ENCODE measurements at regions not wholly inside any gene's neighbourhood (a gene's known extent, or its start where the extent isn't known, plus 50 kb on each side); places are given as distances from the start of the nearest gene placed in this dataset.

DNA sequence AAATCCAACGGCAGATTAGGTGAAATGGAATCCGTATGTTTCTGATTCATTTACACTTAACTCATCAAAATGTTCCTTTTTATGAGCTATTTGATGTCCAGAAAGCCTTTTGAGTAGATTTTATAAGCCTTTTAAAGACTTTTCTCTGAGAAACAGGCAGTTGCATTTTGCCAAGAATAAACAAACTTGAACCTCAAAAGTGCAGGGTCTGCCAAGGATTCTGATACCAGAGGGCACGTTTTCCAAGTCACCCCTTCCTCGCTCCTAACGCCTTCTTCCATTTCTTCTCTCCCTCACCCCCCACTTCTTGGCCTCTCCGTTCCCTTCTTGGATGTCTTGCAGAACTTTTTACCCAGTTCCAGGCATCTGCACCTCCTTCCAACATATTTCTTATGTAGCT lies 200.6 kb upstream of the TBX3 start:
- DNase-seq = no peak
- in situ Hi-C loops (cut with MboI; ENCODE audit: low pct_unique_long_range_greater_than_20kb, low sequenced_read_pairs) = no loop called here

DNA sequence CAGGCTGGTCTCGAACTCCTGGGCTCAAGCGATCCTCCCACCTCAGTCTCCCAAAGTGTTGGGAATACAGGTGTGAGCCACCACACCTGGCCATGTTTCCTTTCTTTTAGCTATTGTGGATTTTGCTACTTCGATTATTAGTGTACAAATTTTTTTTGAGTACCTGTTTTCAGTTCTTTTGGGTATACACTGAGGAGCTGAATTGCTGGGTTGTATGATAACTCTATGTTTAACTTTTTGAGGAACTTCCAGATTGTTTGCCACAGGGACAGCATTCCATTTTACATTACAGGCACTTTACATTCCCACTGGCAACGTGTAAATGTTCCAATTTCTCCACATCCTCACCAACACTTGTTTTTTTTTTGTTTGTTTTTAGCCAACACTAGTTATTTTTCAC lies 198.1 kb upstream of the TBX3 start:
- in situ Hi-C loops (cut with MboI; ENCODE audit: low pct_unique_long_range_greater_than_20kb, low sequenced_read_pairs) = no loop called here
- no peak for DNase-seq

DNA sequence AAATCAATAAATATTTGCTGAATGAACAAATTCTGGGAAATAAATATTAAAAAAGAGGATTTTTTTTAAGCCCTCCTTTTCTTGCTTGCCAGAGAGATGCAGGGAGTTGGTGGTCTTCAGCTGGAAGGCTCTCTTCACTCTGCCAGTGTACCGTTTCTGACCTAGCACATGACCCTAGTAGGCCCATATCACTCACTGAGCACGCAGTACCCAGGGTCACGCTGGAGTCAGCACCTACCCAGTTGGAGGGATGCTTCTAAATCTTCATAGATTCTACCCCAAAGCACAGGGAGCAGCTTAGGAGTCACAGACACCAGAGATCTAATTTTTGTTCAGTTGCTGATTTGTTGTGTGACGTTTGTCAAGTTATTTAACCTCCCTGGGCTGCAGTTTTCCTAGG lies 195.4 kb upstream of the TBX3 start:
- in situ Hi-C loops (cut with MboI; ENCODE audit: low pct_unique_long_range_greater_than_20kb, low sequenced_read_pairs) = no loop called here
- no peak for DNase-seq

DNA sequence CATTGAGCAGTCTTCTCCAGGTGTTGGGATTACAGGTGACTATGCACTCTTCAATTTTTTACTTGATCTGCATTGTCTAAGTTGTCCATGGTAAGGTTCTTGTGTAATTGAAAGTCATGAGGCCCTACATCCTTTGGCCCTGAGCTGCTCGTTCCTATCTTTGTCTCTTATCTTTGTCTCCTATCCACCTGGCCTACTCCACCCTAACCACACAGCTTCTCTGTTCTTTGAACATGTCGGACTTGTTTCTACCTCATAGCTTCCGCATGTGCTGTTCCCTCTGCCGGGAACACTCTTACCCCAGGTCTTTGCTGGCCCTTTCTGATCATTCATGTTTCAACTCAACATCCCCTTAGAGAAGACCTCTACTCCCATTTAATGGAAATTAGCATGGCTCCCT lies 194.8 kb upstream of the TBX3 start:
- no peak for DNase-seq
- in situ Hi-C loops (cut with MboI; ENCODE audit: low pct_unique_long_range_greater_than_20kb, low sequenced_read_pairs) = no loop called here

DNA sequence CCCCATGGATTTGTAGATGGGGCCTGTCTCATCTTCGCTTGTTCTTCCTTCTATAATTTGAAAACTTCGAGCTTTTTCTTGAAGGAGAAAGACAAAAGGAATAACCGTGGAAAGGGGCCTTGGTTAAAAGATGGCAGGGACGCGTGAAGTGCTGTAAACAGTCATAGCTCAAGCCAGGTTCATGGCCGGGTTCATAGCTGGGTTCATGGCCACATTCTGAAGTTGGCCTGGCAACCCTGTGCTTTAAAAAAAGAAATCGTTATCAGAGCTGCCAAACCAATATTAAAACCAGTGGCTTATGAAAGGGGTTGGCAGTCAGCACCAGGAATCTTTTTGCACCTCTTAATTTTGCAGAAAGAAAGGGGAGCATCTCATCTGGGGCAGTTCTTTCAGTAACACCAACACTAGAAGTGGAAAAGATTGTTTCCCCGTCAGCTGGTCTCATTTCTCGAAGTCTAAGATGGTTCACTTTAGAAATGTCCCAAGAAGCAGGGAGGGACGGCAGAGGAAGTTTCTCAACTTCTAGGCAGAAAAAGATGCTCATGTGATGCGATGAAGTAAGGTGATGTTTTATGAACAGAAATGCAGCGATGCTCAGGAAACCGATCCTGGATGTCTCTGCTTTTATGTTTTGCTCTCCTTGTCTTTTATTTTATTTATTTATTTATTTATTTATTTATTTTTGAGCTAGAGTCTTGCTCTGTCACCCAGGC lies 193.1 kb upstream of the TBX3 start:
- no peak for DNase-seq
- in situ Hi-C loops (cut with MboI; ENCODE audit: low pct_unique_long_range_greater_than_20kb, low sequenced_read_pairs) = no loop called here

DNA sequence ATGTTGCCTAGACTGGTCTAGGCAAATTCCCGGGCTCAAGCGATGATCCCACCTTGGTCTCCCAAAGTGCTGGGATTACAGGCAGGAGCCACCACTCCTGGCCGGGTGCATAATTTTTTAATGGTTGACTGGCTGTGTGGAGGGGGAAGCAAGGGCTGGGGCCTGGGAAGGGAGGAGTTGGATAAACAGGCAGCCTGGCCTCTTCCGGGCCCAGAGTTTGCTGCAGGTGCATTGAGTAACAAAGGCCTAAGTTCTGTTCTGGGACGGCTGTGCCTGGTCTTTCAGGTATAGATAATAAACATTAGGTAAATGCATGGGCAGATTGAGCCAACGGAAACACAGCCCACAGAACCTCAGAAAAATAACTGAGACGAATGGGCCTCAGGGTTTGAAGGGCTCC lies 191.3 kb upstream of the TBX3 start:
- in situ Hi-C loops (cut with MboI; ENCODE audit: low pct_unique_long_range_greater_than_20kb, low sequenced_read_pairs) = no loop called here
- no peak for DNase-seq

DNA sequence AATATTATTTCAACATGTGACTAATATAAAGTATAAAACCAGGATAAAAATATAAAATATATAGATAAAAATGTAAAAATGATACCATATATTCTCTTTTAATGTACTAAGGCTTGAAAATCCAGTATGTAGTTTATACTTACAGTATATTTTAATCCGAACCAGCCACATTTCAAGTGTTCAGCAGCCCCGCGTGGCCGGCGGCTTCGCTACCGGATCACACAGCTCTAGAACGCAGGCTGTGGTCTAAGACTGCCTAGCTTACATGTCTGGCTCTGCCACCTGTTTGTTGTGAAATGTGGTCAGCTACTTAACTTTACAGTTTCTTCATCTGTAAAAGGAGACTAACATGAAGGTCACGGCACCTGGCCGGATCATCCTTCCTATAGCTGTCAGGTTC lies 189.7 kb upstream of the TBX3 start:
- no peak for DNase-seq
- in situ Hi-C loops (cut with MboI; ENCODE audit: low pct_unique_long_range_greater_than_20kb, low sequenced_read_pairs) = no loop called here

DNA sequence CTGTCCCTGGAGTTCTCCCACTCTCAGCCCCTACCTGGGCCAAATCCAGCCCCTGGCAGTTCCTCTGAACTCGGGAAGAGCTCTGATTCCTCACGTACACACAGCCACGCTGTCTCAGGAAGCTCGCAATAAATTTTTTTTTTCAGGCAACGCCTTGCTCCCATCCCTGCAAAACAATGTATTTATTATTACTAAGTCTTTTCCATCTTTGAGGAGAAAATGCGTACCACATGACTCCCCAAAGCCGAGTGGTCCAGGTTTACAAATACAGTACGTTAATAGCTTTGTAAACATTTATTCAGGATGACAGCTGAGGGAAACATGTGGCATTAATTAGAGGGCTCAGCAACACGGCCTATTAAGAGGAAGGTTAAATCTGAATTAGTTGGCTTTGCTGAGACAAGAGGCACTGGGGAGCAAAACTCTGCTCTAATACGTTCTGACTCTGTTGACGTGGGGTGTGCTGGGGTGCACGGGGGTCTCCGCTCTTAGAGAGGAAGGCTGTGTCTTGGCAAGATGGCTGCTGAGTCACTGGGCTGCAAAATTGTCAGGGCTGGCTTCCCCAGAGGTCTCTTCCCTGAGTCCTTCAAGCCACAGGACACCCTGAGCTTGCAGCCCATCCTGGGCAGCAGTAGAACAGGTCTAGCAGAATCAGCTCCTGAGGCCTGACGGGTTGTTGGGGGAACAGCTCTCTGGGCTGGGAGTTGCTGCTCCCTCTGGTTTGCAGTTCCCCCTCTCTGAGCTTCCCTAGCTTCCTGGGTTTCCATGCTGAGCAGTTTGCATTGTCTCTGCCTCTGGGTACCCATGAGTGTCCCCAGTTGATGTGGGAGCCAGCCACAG lies 185.2 kb upstream of the TBX3 start:
- DNase-seq = no peak
- in situ Hi-C loops (cut with MboI; ENCODE audit: low pct_unique_long_range_greater_than_20kb, low sequenced_read_pairs) = no loop called here

DNA sequence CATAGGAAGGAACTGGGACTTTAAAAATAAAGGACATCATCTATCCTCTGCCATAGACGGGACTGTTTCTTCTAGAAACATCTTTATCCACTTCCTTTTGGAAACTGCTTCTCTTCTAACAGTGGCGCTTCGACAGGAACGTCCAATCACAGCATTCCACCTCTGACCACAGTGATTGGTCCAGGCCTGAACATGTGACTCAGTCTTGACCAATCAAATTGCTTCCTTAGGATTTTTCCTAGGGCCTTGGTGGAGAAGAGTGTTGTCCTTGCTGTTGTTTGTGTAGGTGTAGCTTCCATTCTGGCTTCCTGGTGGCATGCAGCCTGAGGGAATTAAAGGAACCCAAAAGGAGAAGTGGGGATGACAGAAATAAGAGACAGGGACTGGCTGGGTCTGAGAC lies 182.4 kb upstream of the TBX3 start:
- DNase-seq = no peak
- in situ Hi-C loops (cut with MboI; ENCODE audit: low pct_unique_long_range_greater_than_20kb, low sequenced_read_pairs) = no loop called here

DNA sequence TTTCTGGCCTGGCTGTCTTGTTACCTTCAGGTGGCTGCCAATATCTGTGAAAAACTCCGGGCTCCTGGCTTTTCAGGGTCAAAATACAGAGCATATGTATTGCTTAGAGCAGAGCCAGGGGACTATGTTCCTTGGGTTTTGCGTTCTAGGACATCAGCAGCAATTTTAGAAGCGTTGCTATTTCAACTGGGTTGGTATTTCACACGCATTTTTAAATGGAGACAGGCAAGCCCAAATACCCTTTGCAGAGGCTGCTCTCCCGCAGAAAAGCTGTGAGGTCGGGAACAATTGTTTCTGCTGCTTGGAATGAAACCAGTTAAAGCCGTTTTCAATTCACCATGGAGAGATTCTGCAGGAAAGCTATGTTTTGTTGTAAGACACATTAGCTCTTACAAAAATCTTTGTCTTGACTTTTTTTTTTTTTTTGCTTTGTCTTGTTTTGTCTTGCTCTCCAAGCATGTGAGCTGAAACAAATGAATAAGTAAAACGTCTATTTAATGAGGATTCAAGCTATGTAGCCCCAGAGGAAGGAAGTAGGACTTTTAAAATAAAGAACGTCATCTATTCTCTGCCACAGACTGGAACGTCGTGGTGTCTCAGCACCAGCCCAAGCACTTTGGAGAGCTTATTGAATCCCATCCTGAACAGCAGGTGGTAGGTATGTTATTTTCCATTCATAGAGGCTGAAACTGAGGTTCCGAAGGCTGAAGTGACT lies 181.0 kb upstream of the TBX3 start:
- in situ Hi-C loops (cut with MboI; ENCODE audit: low pct_unique_long_range_greater_than_20kb, low sequenced_read_pairs) = no loop called here
- DNase-seq = no peak

DNA sequence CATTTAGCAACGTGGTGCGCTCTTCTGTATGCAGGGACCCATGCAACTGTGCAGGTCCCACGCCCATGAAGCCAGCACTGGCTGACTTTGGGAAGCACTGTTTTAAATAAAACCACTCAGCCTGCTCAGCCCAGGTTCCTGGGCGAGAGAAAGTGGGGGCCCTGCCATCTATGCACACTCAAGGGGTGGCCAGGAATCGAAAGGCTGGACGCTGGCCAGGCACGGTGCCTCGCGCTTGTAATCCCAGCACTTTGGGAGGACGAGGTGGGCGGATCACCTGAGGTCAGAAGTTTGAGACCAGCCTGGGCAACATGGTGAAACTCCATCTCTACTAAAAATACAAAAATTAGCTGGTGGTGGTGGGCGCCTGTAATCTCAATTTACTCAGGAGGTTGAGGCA lies 179.9 kb upstream of the TBX3 start:
- in situ Hi-C loops (cut with MboI; ENCODE audit: low pct_unique_long_range_greater_than_20kb, low sequenced_read_pairs) = no loop called here
- no peak for DNase-seq

DNA sequence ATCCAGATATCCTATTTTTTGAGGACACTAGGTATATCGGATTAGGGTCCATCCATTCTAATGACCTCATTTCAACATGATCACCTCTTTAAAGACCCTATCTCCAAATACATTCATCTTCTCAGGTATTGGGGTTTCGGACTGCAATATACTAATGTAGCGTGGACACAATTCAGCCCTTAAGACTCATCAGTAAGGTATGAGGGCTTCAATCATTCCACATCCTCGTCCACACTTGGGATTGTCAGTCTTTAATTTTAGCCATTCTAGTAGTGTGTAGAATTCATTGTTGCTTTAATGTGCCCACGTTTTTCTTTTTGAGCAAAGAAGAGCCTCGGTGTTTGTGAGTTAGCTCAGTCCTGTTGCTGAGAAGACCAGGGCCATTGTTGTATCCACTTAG lies 177.0 kb upstream of the TBX3 start:
- no peak for DNase-seq
- in situ Hi-C loops (cut with MboI; ENCODE audit: low pct_unique_long_range_greater_than_20kb, low sequenced_read_pairs) = no loop called here

DNA sequence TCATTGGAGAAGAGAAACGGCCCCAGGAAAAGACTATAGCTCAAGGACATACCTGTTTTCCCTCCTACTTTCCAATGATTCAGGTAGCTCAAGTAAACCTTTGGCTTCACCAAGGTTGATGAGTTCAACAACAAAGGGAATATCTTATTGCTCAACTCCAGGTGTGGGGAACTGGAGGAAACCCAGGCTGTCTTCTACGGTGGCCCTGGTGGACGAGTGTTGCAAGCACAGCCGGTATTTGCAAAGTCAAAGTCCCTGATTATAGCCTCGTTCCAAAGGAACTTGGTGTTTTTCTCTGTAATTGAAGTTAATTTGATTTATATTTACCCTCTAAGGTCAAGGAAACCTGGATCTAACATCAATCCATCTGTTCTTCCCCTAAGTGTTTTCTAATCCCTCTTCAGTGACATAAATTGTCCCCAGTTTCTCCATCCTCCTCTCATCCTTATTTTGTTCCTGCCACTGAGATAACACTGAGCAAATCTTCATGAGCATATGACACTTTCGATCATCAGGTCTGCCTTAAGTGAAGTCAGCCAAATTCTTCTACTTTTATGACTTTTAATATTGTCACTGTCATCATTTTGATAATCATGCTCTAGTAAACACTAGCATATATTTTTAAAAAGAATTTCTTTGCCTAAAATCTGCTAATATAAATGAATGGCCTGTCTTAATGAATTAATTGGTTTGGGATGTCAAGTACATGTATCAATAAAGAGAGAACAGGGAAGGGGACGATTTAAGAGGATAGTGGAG lies 174.6 kb upstream of the TBX3 start:
- DNase-seq = no peak
- in situ Hi-C loops (cut with MboI; ENCODE audit: low pct_unique_long_range_greater_than_20kb, low sequenced_read_pairs) = no loop called here

DNA sequence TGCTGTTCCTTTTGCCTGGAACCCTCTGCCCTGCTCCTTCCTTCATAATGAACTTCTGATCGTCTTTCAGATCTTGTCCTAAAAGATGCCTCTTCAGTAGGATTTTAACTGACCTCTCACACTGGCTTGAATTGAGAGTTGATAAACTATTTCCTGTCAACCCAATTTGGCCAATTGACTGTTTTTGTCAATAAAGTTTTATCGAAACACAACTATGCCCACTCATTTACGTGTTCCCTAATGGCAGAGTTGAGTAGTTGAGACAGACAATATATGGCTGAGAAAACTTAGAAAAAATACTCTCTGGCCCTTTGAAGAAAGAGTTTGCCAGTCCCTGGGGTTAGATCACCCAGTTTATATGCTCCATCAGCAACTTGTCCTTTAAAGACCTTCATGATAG lies 171.7 kb upstream of the TBX3 start:
- in situ Hi-C loops (cut with MboI; ENCODE audit: low pct_unique_long_range_greater_than_20kb, low sequenced_read_pairs) = no loop called here

DNA sequence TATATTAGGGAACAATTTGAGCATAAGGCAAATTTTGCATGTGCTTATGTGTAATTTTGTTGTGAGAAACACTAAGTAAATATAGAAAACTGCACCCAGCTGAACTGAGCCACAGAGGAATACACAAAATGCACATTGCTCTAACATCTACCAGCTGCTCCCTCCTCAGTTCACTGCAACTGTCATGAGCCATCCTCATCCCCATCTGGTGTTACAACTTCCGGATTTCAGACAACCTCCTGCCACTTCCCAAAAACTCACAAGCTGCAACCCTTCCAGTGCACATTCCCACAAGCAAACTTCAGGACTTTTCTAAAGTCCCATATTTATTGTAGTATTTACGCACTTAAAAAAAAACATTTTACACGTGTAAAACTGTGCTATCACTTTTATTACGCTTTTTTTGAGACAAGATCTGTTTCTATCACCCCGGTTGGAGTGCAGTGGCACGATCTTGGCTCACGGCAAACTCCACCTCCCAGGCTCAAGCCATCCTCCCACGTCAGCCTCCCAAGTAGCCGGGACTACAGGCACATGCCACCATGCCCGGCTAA lies 169.1 kb upstream of the TBX3 start:
- in situ Hi-C loops (cut with MboI; ENCODE audit: low pct_unique_long_range_greater_than_20kb, low sequenced_read_pairs) = no loop called here
- peak; percentile 5 for DNase-seq

More for the DNA sequence above, 171.7 kb upstream of the TBX3 start:
- DNase-seq = no peak

DNA sequence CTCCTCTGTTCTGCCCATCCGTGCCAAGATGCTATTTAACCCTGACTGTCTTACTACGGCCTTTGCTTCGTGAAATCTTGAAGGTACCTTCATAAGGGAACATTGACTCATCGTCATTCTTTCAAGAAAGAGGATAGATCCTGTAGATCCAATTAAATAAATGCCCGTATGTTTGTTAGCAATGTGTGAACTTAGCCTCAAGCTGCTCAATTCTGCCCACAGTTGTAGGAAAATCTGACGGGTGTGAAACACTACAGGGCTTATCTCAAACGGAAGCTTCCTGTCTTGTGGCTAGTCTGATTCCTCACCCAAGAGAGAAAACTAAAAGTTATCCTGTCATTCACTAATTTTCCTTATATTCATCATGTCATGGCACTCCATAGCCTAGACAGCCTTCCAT lies 168.0 kb upstream of the TBX3 start:
- DNase-seq = no peak
- in situ Hi-C loops (cut with MboI; ENCODE audit: low pct_unique_long_range_greater_than_20kb, low sequenced_read_pairs) = no loop called here

DNA sequence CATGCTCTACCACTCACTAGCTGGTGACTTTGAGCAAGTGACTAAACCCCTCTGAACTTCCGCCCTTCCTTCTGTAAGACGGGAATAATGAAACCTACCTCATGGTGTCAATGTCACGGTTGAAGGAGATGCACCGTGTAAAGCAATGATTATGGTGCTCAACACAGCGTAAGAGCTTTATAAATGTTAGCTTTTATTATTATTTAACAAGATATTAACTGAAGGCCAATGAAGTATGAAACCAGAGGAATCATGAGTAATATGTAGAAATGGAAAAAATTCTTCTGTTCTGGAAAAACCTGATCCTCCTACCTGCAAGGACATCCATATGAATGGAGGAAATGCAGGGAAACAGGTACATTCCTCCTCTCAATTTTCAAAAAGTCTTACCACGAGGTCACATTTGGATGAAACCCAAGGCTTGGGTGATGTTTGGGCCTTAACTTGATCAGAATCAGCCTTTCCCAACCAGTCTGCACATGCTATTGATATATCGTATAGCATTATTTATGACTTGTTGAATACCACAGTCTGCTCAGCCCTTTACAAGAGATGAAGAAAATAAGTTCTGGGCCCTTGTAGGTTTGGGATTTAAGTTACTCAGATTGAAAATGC lies 166.8 kb upstream of the TBX3 start:
- in situ Hi-C loops (cut with MboI; ENCODE audit: low pct_unique_long_range_greater_than_20kb, low sequenced_read_pairs) = no loop called here

DNA sequence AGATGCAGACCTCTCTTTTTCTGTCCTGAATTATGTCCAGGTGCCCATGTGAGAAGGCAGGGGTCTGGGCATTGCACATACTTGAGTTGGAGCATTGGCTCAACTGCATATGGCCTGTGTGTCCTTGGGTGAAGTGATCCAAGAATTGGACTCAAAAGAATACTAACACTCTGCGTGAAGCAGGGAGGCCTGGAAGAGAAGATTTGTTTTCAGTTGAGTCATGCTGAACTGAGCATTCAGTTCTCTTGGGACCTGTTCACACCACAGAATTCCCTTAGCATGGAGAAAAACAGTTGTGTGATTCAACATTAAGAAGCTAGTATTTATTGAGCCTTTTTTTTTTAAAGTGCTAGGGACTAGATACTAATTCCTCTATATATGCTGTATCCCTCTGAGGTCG lies 164.7 kb upstream of the TBX3 start:
- in situ Hi-C loops (cut with MboI; ENCODE audit: low pct_unique_long_range_greater_than_20kb, low sequenced_read_pairs) = no loop called here
- DNase-seq = no peak

More for the DNA sequence above, 166.8 kb upstream of the TBX3 start:
- DNase-seq = no peak
